Mammary epithelial cell (primary cell): ENCODE measurements at regions not wholly inside any gene's neighbourhood (a gene's known extent, or its start where the extent isn't known, plus 50 kb on each side); places are given as distances from the start of the nearest gene placed in this dataset.

Source experiments
- CTCF ChIP-seq, 2 donors: IDR thresholded peaks in 1 of 2; conservative IDR thresholded peaks in 1 of 2; 2 replicates each; pipeline ENCODE4 v1.5.1; 2011 to 2012; ENCODE audit warnings: inconsistent platforms in 2 of 2, low read length in 2 of 2, mild to moderate bottlenecking in 2 of 2, control low read depth in 1 of 2, low read depth in 1 of 2; ENCODE audit not compliant: insufficient read depth in 1 of 2; ENCODE audit errors: extremely low read depth in 1 of 2
- EZH2 ChIP-seq: IDR thresholded peaks from 2 replicates; pipeline ENCODE4 v1.6.1; 2012; ENCODE audit warnings: low read length, inconsistent platforms, borderline replicate concordance

GRCh38 chr2:236735825-236736238, 166.2 kb downstream of the ACKR3 start:
- TF ChIP-seq CTCF (conservative IDR thresholded peaks at IDR 0.05 in 1 of 2, IDR thresholded peaks at IDR 0.05 in 1 of 2; ENCODE audit: extremely low read depth in 1 of 2, insufficient read depth in 1 of 2, low read depth in 1 of 2, low read length in 2 of 2), result no peak
- TF ChIP-seq EZH2, result no peak
